ENCODE measurements at regions not wholly inside any gene's neighbourhood (a gene's known extent, or its start where the extent isn't known, plus 50 kb on each side); places are given as distances from the start of the nearest gene placed in this dataset.

GRCh38 chr7:31228957-31229356 is 111.6 kb downstream of the NEUROD6 start:
- no peak for DNase-seq (ENCODE audit: extremely low read depth, low read depth)
- TF ChIP-seq CTCF (IDR thresholded peaks at IDR 0.05; ENCODE audit: low read depth, low read length) = no peak

GRCh38 chr7:31214751-31215150 is 125.8 kb downstream of the NEUROD6 start:
- no peak for DNase-seq (ENCODE audit: extremely low read depth, low read depth)
- no peak for TF ChIP-seq CTCF (IDR thresholded peaks at IDR 0.05; ENCODE audit: low read depth, low read length)

- no peak for TF ChIP-seq CTCF (IDR thresholded peaks at IDR 0.05; ENCODE audit: low read depth, low read length)
- DNase-seq (ENCODE audit: extremely low read depth, low read depth) = no peak
Measured at GRCh38 chr7:31211281-31211680, 129.2 kb downstream of the NEUROD6 start.

GRCh38 chr7:31204071-31204470 is 136.5 kb downstream of the NEUROD6 start:
- no peak for DNase-seq (ENCODE audit: extremely low read depth, low read depth)
- no peak for TF ChIP-seq CTCF (IDR thresholded peaks at IDR 0.05; ENCODE audit: low read depth, low read length)

GRCh38 chr7:31203551-31203950 is 137.0 kb downstream of the NEUROD6 start:
- no peak for TF ChIP-seq CTCF (IDR thresholded peaks at IDR 0.05; ENCODE audit: low read depth, low read length)
- DNase-seq (ENCODE audit: extremely low read depth, low read depth) = no peak

- DNase-seq (ENCODE audit: extremely low read depth, low read depth) = no peak
- no peak for TF ChIP-seq CTCF (IDR thresholded peaks at IDR 0.05; ENCODE audit: low read depth, low read length)
Measured at GRCh38 chr7:31202801-31203200, 137.7 kb downstream of the NEUROD6 start.

GRCh38 chr7:31192986-31193385 is 140.9 kb downstream of the ADCYAP1R1 start:
- peak; percentile 73 for TF ChIP-seq CTCF (IDR thresholded peaks at IDR 0.05; ENCODE audit: low read depth, low read length)

More at GRCh38 chr7:31192986-31193385, 140.9 kb downstream of the ADCYAP1R1 start:
- DNase-seq (ENCODE audit: extremely low read depth, low read depth) = no peak

Data from AG09319 (cell line).